CD4-positive, alpha-beta T cell (primary cell): ENCODE measurements at regions not wholly inside any gene's neighbourhood (a gene's known extent, or its start where the extent isn't known, plus 50 kb on each side); places are given as distances from the start of the nearest gene placed in this dataset.
"Not testable (repeated sequence)": the region's sequence is repeated elsewhere in the genome, so short reads cannot be mapped to it uniquely, and the experiment has no call there.

Source experiments
- ATAC-seq: fragments of 200-7000 bp; cut with Tn5 transposase; one replicate; pipeline ENCODE4 v1.10.0; 2022; ENCODE audit warnings: mild to moderate bottlenecking; ENCODE audit not compliant: poor library complexity
- CTCF ChIA-PET: fragments of 350-600 bp; sonication (Branson Sonifier 250); formaldehyde crosslinking; loops from one replicate; lab custom pipeline; 2021; ENCODE audit warnings: antibody characterized with exemption, inconsistent platforms; lab: Charles Lee
- POLR2A ChIA-PET: fragments of 350-600 bp; sonication (Branson Sonifier 250); formaldehyde crosslinking; loops from one replicate; lab custom pipeline; 2021; ENCODE audit warnings: antibody characterized with exemption, inconsistent platforms; lab: Charles Lee
- DNase-seq, 14 experiments: peaks; one replicate each; pipeline ENCODE4 v3.0.0-alpha.2; 2013 to 2020; ENCODE audit warnings: mixed read lengths in 2 of 14
- H3K27ac ChIP-seq, 2 donors: one replicate each; pipeline versions ENCODE4 v1.5.1 to v1.7.0; 2013; ENCODE audit warnings: low read length in 2 of 2, low read depth in 1 of 2, mild to moderate bottlenecking in 1 of 2
- H3K27me3 ChIP-seq, 2 experiments: 1 replicate in 1 of 2; 2 replicates in 1 of 2; pipeline versions ENCODE4 v1.6.1 to v1.7.0; 2013; ENCODE audit warnings: low read length in 2 of 2, control low read depth in 1 of 2, mild to moderate bottlenecking in 1 of 2, moderate library complexity in 1 of 2; ENCODE audit not compliant: insufficient read depth in 2 of 2, control insufficient read depth in 1 of 2
- H3K36me3 ChIP-seq: one replicate; pipeline ENCODE4 v1.6.1; 2013; ENCODE audit warnings: low read length, control low read depth; ENCODE audit not compliant: insufficient read depth
- H3K4me1 ChIP-seq: one replicate; pipeline ENCODE4 v1.6.1; 2013; ENCODE audit warnings: low read length, control low read depth; ENCODE audit not compliant: insufficient read depth
- H3K4me3 ChIP-seq: one replicate; pipeline ENCODE4 v1.5.1; 2013; ENCODE audit warnings: mild to moderate bottlenecking, low read length, moderate library complexity
- H3K9me3 ChIP-seq, 2 experiments: 1 replicate in 1 of 2; 2 replicates in 1 of 2; pipeline versions ENCODE4 v1.6.1 to v1.7.0; 2013; ENCODE audit warnings: low read length in 2 of 2, mild to moderate bottlenecking in 2 of 2, control low read depth in 1 of 2, moderate library complexity in 1 of 2; ENCODE audit not compliant: control insufficient read depth in 1 of 2, insufficient read depth in 1 of 2
- H3K27ac Mint-ChIP-seq: one replicate; pipeline ENCODE4 v1.8.0; 2020; ENCODE audit warnings: mixed read lengths
- H3K27me3 Mint-ChIP-seq: one replicate; pipeline ENCODE4 v1.8.0; 2021; ENCODE audit warnings: mixed read lengths
- H3K36me3 Mint-ChIP-seq: one replicate; pipeline ENCODE4 v1.8.0; 2021; ENCODE audit warnings: low read depth, mixed read lengths
- H3K4me1 Mint-ChIP-seq: one replicate; pipeline ENCODE4 v1.8.0; 2021; ENCODE audit warnings: low read depth, mixed read lengths
- H3K4me3 Mint-ChIP-seq: one replicate; pipeline ENCODE4 v1.8.0; 2020; ENCODE audit warnings: mild to moderate bottlenecking, mixed read lengths
- H3K9me3 Mint-ChIP-seq: one replicate; pipeline ENCODE4 v1.8.0; 2020; ENCODE audit warnings: mixed read lengths
- CTCF ChIP-seq: fragments of 200-600 bp; IDR thresholded peaks from one replicate; pipeline ENCODE4 v1.8.0; 2022; ENCODE audit warnings: antibody characterized with exemption, mild to moderate bottlenecking
- intact Hi-C, 2 experiments: fragments of 100-400 bp; cut with DNase I in 1 of 2; cut with micrococcal nuclease in 1 of 2; formaldehyde crosslinking; loops; one replicate each; pipeline versions ENCODE4 v1.15.1 to v1.9.0; 2023 to 2025; cut with DNase I, micrococcal nuclease

- ChIA-PET POLR2A (no interaction called here), CTCF (no interaction called here)
- Histone ChIP-seq H3K27me3 (no peaks in the 10 kb centered on the region), H3K27ac (no peak overlapping the region), H3K4me1 (no peaks in the 10 kb centered on the region), H3K4me3 (no peak overlapping the region), H3K36me3 (no peaks in the 10 kb centered on the region), H3K9me3 (peaks cover 3 to 8% of the 10 kb centered on the region in 2 experiments)
- Mint-ChIP-seq H3K9me3 (peaks cover 16% of the 10 kb centered on the region), H3K27me3 (no peaks in the 10 kb centered on the region), H3K27ac (no peak overlapping the region), H3K36me3 (no peaks in the 10 kb centered on the region), H3K4me3 (no peak overlapping the region), H3K4me1 (no peaks in the 10 kb centered on the region)
- intact Hi-C loops: no loop called here
- no peak for DNase-seq
- no peak for ATAC-seq
- no peak for TF ChIP-seq CTCF
Measured at GRCh38 chr4:179678093-179678814, 2236.0 kb upstream of the AGA start.

GRCh38 chr4:179683661-179684060 is 2241.4 kb upstream of the AGA start:
- H3K4me1 ChIP-seq, CTCF ChIA-PET, DNase-seq, H3K27me3 ChIP-seq, ATAC-seq, intact Hi-C loops, H3K27ac ChIP-seq, H3K36me3 ChIP-seq, H3K27me3 Mint-ChIP-seq, H3K4me3 ChIP-seq, H3K9me3 Mint-ChIP-seq, H3K27ac Mint-ChIP-seq, H3K4me1 Mint-ChIP-seq, POLR2A ChIA-PET, H3K4me3 Mint-ChIP-seq, H3K9me3 ChIP-seq, H3K36me3 Mint-ChIP-seq: not testable (repeated sequence)

- no peak for DNase-seq
- intact Hi-C loops: no loop called here
- Mint-ChIP-seq H3K27me3 (no peaks in the 10 kb centered on the region), H3K9me3 (peaks cover 1% of the 10 kb centered on the region), H3K4me1 (no peaks in the 10 kb centered on the region), H3K36me3 (no peaks in the 10 kb centered on the region), H3K27ac (no peak overlapping the region), H3K4me3 (no peak overlapping the region)
- POLR2A ChIA-PET: no interaction called here
- Histone ChIP-seq H3K4me3 (no peak overlapping the region), H3K9me3 (peaks cover 0 to 8% of the 10 kb centered on the region in 2 experiments), H3K27me3 (no peaks in the 10 kb centered on the region), H3K36me3 (no peaks in the 10 kb centered on the region), H3K27ac (no peak overlapping the region), H3K4me1 (no peaks in the 10 kb centered on the region)
- no peak for TF ChIP-seq CTCF
- no peak for ATAC-seq
- CTCF ChIA-PET: no interaction called here
Measured at GRCh38 chr4:179692222-179692621, 2250.0 kb upstream of the AGA start.

- no peaks in the 10 kb centered on the region for H3K4me1 ChIP-seq
- H3K36me3 ChIP-seq: no peaks in the 10 kb centered on the region
- no peak overlapping the region for H3K4me3 ChIP-seq
- peaks cover 5% of the 10 kb centered on the region for H3K9me3 Mint-ChIP-seq
- H3K27me3 Mint-ChIP-seq: no peaks in the 10 kb centered on the region
- H3K27ac Mint-ChIP-seq: no peak overlapping the region
- ATAC-seq (no peak), DNase-seq (no peak)
- no peaks in the 10 kb centered on the region for H3K27me3 ChIP-seq
- peaks cover 0 to 4% of the 10 kb centered on the region in 2 experiments for H3K9me3 ChIP-seq
- intact Hi-C loops: no loop called here
- H3K27ac ChIP-seq: no peak overlapping the region
- H3K4me1 Mint-ChIP-seq: no peaks in the 10 kb centered on the region
- ChIA-PET POLR2A (no interaction called here), CTCF (no interaction called here)
- TF ChIP-seq CTCF: no peak
- H3K36me3 Mint-ChIP-seq: no peaks in the 10 kb centered on the region
- no peak overlapping the region for H3K4me3 Mint-ChIP-seq
Measured at GRCh38 chr4:179695175-179695574, 2252.9 kb upstream of the AGA start.
